Smooth muscle cell (in vitro differentiated cells): ENCODE measurements at regions not wholly inside any gene's neighbourhood (a gene's known extent, or its start where the extent isn't known, plus 50 kb on each side); places are given as distances from the start of the nearest gene placed in this dataset. TPM values are rescaled to one million over a fixed set of nuclear protein-coding genes. Genes with fewer than 3 reads are reported as not detected.

Experiments used
- DNase-seq: peaks from one replicate; lab custom pipeline; 2025; ENCODE audit not compliant: unreplicated experiment; lab: John Stamatoyannopoulos, UW
- H2AFZ ChIP-seq: fragments of 200-600 bp; sonication (generic); 2 replicates; pipeline ENCODE4 v1.6.0; 2016; ENCODE audit warnings: antibody characterized with exemption, low read depth, mild to moderate bottlenecking
- H3F3A ChIP-seq: fragments of 200-600 bp; sonication (generic); 2 replicates; pipeline ENCODE4 v1.6.0; 2017; ENCODE audit warnings: antibody characterized with exemption, low read depth
- H3K27ac ChIP-seq: fragments of 200-600 bp; sonication (generic); 2 replicates; pipeline ENCODE4 v1.5.1; 2016; ENCODE audit warnings: low read depth, mild to moderate bottlenecking
- H3K27me3 ChIP-seq: fragments of 200-600 bp; sonication (generic); 2 replicates; pipeline ENCODE4 v1.6.1; 2016; ENCODE audit warnings: low read depth, mild to moderate bottlenecking
- H3K36me3 ChIP-seq: fragments of 200-600 bp; sonication (generic); 2 replicates; pipeline ENCODE4 v1.5.1; 2016; ENCODE audit warnings: low read depth
- H3K4me1 ChIP-seq: fragments of 200-600 bp; sonication (generic); 2 replicates; pipeline ENCODE4 v1.5.1; 2016; ENCODE audit warnings: low read depth
- H3K4me2 ChIP-seq: fragments of 200-600 bp; sonication (generic); 2 replicates; pipeline ENCODE4 v1.6.0; 2016; ENCODE audit warnings: mild to moderate bottlenecking
- H3K4me3 ChIP-seq: fragments of 200-600 bp; sonication (generic); 2 replicates; pipeline ENCODE4 v1.5.1; 2016; ENCODE audit warnings: mild to moderate bottlenecking
- H3K79me2 ChIP-seq: fragments of 200-600 bp; sonication (generic); 2 replicates; pipeline ENCODE4 v1.6.0; 2016; ENCODE audit warnings: low read depth, mild to moderate bottlenecking
- H3K9ac ChIP-seq: fragments of 200-600 bp; sonication (generic); 2 replicates; pipeline ENCODE4 v1.6.0; 2016; ENCODE audit warnings: low read depth
- H3K9me3 ChIP-seq: fragments of 200-600 bp; sonication (generic); replicated peaks from 2 replicates; pipeline ENCODE4 v1.5.1; 2016; ENCODE audit warnings: low read depth
- H4K20me1 ChIP-seq: fragments of 200-600 bp; sonication (generic); 2 replicates; pipeline ENCODE4 v1.6.0; 2016; ENCODE audit warnings: low read depth
- WGBS: methylation state at CpG from one replicate; pipeline ENCODE4 v1.1.7; 2016; ENCODE audit warnings: low lambda C conversion rate; 5-methylcytosine and 5-hydroxymethylcytosine counted together
- small RNA-seq: library from RNA; depleted of rRNA; stranded (forward); fragments of <200 nt; gene quantifications from one replicate; pipeline ENCODE3, GENCODE V24; 2014
- TF ChIP-seq, protein P1 (sequence below): fragments of 200-600 bp; sonication (generic); IDR thresholded peaks from 2 replicates; pipeline ENCODE4 v1.5.1; 2017; ENCODE audit warnings: borderline replicate concordance, mild to moderate bottlenecking, antibody characterized with exemption; ENCODE audit not compliant: insufficient read depth, poor library complexity, severe bottlenecking

DNA sequence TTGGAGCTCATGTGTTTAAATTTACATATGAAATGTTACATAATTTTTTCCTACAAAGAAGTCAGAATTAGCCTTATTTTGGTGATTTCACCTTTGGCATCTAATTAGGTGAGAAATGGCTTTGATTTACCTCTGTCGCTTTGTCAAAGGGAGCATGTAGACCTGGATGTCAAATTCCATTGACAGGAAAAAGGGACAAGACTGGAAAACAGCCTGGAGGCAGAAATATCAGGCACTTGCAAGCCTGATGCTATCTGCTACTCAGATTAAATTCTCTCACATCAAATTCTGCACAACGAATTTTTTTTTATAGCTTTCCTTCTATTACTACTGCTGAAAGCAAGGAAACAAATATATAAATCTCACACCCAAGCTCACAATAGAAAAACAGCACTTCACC is 54.1 kb upstream of the CTNND2 start:
- Histone ChIP-seq H3K4me1 (peaks cover 7% of the 10 kb centered on the region), H3K4me2 (no peak overlapping the region), H3K9ac (no peak overlapping the region), H3F3A (no peaks in the 10 kb centered on the region), H3K4me3 (no peak overlapping the region), H3K27me3 (no peaks in the 10 kb centered on the region), H2AFZ (peak overlapping the region; percentile 11), H3K9me3 (no peaks in the 10 kb centered on the region), H3K27ac (no peak overlapping the region), H4K20me1 (no peaks in the 10 kb centered on the region), H3K79me2 (no peaks in the 10 kb centered on the region), H3K36me3 (no peaks in the 10 kb centered on the region)
- DNase-seq = no peak
- TF ChIP-seq, protein P1, sequence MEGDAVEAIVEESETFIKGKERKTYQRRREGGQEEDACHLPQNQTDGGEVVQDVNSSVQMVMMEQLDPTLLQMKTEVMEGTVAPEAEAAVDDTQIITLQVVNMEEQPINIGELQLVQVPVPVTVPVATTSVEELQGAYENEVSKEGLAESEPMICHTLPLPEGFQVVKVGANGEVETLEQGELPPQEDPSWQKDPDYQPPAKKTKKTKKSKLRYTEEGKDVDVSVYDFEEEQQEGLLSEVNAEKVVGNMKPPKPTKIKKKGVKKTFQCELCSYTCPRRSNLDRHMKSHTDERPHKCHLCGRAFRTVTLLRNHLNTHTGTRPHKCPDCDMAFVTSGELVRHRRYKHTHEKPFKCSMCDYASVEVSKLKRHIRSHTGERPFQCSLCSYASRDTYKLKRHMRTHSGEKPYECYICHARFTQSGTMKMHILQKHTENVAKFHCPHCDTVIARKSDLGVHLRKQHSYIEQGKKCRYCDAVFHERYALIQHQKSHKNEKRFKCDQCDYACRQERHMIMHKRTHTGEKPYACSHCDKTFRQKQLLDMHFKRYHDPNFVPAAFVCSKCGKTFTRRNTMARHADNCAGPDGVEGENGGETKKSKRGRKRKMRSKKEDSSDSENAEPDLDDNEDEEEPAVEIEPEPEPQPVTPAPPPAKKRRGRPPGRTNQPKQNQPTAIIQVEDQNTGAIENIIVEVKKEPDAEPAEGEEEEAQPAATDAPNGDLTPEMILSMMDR = no peak
- 43% methylated on average over 2 of the region's 2 CpGs for WGBS

DNA sequence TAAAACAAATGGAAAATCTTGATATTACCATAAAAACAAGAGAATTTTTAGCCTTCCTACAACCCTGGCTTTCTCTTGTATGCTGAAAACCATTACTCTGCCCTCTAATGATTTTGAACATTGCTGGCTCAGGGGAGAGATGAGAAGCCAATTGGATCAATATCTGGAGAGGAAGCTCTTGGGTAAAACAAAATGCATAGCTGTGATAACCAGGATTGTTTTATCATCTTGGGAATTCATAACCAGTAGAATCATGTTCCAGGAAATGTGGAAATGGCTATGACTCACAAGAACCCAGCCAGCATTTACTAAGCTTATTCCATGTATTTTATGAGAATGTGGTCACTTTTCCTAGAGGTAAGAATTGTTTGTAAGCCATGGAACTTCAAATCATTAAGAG is 51.1 kb upstream of the CTNND2 start:
- Histone ChIP-seq H3K27me3 (no peaks in the 10 kb centered on the region), H3K4me1 (peaks cover 7% of the 10 kb centered on the region), H3K4me2 (peak overlapping the region; percentile 61), H3K36me3 (no peaks in the 10 kb centered on the region), H3F3A (no peaks in the 10 kb centered on the region), H2AFZ (no peak overlapping the region), H3K27ac (peak overlapping the region; percentile 62), H4K20me1 (no peaks in the 10 kb centered on the region), H3K9ac (no peak overlapping the region), H3K4me3 (no peak overlapping the region), H3K9me3 (no peaks in the 10 kb centered on the region), H3K79me2 (no peaks in the 10 kb centered on the region)
- TF ChIP-seq, protein P1 = no peak
- no peak for DNase-seq

Small RNAs in the stretch of these regions (small RNA-seq; reads per million reads assigned to genes)
- gene RNU6-679P = not detected
